ENCODE measurements at regions not wholly inside any gene's neighbourhood (a gene's known extent, or its start where the extent isn't known, plus 50 kb on each side); places are given as distances from the start of the nearest gene placed in this dataset.

DNA sequence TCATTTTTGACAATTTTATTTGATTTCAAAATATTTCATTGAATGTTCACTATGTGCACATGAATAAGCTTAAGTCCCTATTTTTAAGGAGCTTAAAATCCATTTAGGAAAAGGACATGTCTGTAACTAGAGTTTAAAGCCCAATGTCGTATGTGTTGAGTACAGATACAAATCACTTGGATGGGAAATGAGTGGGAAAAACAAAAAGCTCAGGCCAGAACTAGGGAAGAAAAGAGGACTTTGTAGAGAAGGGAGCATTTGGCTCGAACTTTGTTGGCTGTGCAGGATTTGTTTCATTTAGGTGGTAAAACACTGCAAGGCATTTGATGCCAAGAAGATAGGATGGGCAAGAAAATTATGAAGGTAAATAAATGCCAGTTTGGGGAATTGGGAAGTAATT is 653.1 kb upstream of the KCNMB2 start:
- H3K9ac ChIP-seq (ENCODE audit: low read length) = no peak overlapping the region
- H3K79me2 ChIP-seq (replicated peaks; ENCODE audit: insufficient read depth, low read length) = no peaks in the 10 kb centered on the region
- no peak overlapping the region for H3K27ac ChIP-seq (ENCODE audit: low read length)
- H3K9me2 ChIP-seq (ENCODE audit: insufficient read depth, low read length) = no peaks in the 10 kb centered on the region
- H3K4me3 ChIP-seq (ENCODE audit: low read length) = no peak overlapping the region
- H3K9me3 ChIP-seq (ENCODE audit: low read length) = no peaks in the 10 kb centered on the region
- no peaks in the 10 kb centered on the region for H4K20me1 ChIP-seq (ENCODE audit: insufficient read depth)
- no peak overlapping the region for H3K4me2 ChIP-seq (ENCODE audit: low read length)
- H3F3A ChIP-seq (ENCODE audit: insufficient read depth, low read length, poor library complexity, severe bottlenecking) = no peaks in the 10 kb centered on the region
- TF ChIP-seq TAF1 (IDR thresholded peaks at IDR 0.05; ENCODE audit: low read depth) (no peak), SMC3 (conservative IDR thresholded peaks at IDR 0.05; ENCODE audit: poor library complexity) (no peak), RAD21 (conservative IDR thresholded peaks at IDR 0.05) (no peak), EP300 (conservative IDR thresholded peaks at IDR 0.05; ENCODE audit: poor library complexity, severe bottlenecking) (no peak), MXI1 (conservative IDR thresholded peaks at IDR 0.05; ENCODE audit: poor library complexity, severe bottlenecking) (no peak), POLR2AphosphoS5 (IDR thresholded peaks at IDR 0.05) (no peak), REST (IDR thresholded peaks at IDR 0.05; ENCODE audit: borderline replicate concordance) (no peak), CTCF (IDR thresholded peaks at IDR 0.05; ENCODE audit: poor library complexity, severe bottlenecking) (no peak), EZH2 (IDR thresholded peaks at IDR 0.05; ENCODE audit: borderline replicate concordance, insufficient read depth, low read length, poor library complexity, severe bottlenecking) (no peak)
- H3K36me3 ChIP-seq (ENCODE audit: insufficient read depth, low read length) = no peaks in the 10 kb centered on the region
- no peak overlapping the region for H2AFZ ChIP-seq (ENCODE audit: low read depth, low read length)
- no peaks in the 10 kb centered on the region for H3K27me3 ChIP-seq (ENCODE audit: insufficient read depth, low read depth, low read length)

GRCh38 chr3:177883957-177884356 is 652.3 kb upstream of the KCNMB2 start:
- TF ChIP-seq EP300 (conservative IDR thresholded peaks at IDR 0.05; ENCODE audit: poor library complexity, severe bottlenecking) (no peak), RAD21 (conservative IDR thresholded peaks at IDR 0.05) (no peak), SMC3 (conservative IDR thresholded peaks at IDR 0.05; ENCODE audit: poor library complexity) (no peak), CTCF (IDR thresholded peaks at IDR 0.05; ENCODE audit: poor library complexity, severe bottlenecking) (no peak), POLR2AphosphoS5 (IDR thresholded peaks at IDR 0.05) (no peak), EZH2 (IDR thresholded peaks at IDR 0.05; ENCODE audit: borderline replicate concordance, insufficient read depth, low read length, poor library complexity, severe bottlenecking) (no peak), MXI1 (conservative IDR thresholded peaks at IDR 0.05; ENCODE audit: poor library complexity, severe bottlenecking) (no peak), TAF1 (IDR thresholded peaks at IDR 0.05; ENCODE audit: low read depth) (no peak)
- H3F3A ChIP-seq (ENCODE audit: insufficient read depth, low read length, poor library complexity, severe bottlenecking) = no peaks in the 10 kb centered on the region
- no peaks in the 10 kb centered on the region for H3K9me2 ChIP-seq (ENCODE audit: insufficient read depth, low read length)
- no peaks in the 10 kb centered on the region for H3K79me2 ChIP-seq (replicated peaks; ENCODE audit: insufficient read depth, low read length)
- H3K27ac ChIP-seq (ENCODE audit: low read length) = no peak overlapping the region
- H3K9me3 ChIP-seq (ENCODE audit: low read length) = no peaks in the 10 kb centered on the region
- H3K4me2 ChIP-seq (ENCODE audit: low read length) = no peak overlapping the region
- H3K36me3 ChIP-seq (ENCODE audit: insufficient read depth, low read length) = no peaks in the 10 kb centered on the region
- no peak overlapping the region for H3K4me3 ChIP-seq (ENCODE audit: low read length)
- no peak overlapping the region for H2AFZ ChIP-seq (ENCODE audit: low read depth, low read length)
- H4K20me1 ChIP-seq (ENCODE audit: insufficient read depth) = no peaks in the 10 kb centered on the region
- no peak overlapping the region for H3K9ac ChIP-seq (ENCODE audit: low read length)
- no peaks in the 10 kb centered on the region for H3K27me3 ChIP-seq (ENCODE audit: insufficient read depth, low read depth, low read length)

Data from neural cell (in vitro differentiated cells).